ENCODE measurements at regions not wholly inside any gene's neighbourhood (a gene's known extent, or its start where the extent isn't known, plus 50 kb on each side); places are given as distances from the start of the nearest gene placed in this dataset.

DNA sequence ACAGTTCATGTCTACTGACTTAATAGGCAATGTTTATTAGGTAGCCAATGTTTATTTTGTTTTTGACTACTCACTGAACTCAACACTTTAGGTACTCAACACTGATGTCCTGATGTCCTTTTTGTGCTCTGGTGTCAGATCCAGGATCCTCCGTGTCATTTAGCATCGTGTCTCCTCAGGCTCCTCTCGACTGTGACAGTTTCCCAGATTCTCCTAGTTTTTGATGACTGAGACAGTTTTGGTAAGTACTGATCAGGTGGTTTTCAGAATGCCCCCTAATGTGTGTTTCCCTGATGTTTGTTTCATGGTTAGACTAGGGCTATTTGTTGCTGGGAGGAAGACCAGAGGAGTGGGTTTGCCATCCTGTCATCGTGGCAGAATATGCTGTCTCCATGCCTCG, 719.7 kb upstream of the SOX11 start:
- Histone ChIP-seq H3K4me1 (no peaks in the 10 kb centered on the region), H3K9me3 (ENCODE audit: control insufficient read depth, low read length) (no peaks in the 10 kb centered on the region), H3K9ac (no peak overlapping the region), H3K4me2 (ENCODE audit: low read length) (no peak overlapping the region), H2AFZ (no peak overlapping the region), H3K4me3 (ENCODE audit: low read depth, low read length) (no peak overlapping the region), H3K27me3 (ENCODE audit: control insufficient read depth, insufficient read depth, low read length) (no peaks in the 10 kb centered on the region), H3K36me3 (ENCODE audit: control insufficient read depth, insufficient read depth, low read length) (no peaks in the 10 kb centered on the region), H3K79me2 (no peaks in the 10 kb centered on the region), H3K27ac (no peak overlapping the region)
- TF ChIP-seq, protein P1, sequence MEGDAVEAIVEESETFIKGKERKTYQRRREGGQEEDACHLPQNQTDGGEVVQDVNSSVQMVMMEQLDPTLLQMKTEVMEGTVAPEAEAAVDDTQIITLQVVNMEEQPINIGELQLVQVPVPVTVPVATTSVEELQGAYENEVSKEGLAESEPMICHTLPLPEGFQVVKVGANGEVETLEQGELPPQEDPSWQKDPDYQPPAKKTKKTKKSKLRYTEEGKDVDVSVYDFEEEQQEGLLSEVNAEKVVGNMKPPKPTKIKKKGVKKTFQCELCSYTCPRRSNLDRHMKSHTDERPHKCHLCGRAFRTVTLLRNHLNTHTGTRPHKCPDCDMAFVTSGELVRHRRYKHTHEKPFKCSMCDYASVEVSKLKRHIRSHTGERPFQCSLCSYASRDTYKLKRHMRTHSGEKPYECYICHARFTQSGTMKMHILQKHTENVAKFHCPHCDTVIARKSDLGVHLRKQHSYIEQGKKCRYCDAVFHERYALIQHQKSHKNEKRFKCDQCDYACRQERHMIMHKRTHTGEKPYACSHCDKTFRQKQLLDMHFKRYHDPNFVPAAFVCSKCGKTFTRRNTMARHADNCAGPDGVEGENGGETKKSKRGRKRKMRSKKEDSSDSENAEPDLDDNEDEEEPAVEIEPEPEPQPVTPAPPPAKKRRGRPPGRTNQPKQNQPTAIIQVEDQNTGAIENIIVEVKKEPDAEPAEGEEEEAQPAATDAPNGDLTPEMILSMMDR (IDR thresholded peaks at IDR 0.05), result no peak

DNA sequence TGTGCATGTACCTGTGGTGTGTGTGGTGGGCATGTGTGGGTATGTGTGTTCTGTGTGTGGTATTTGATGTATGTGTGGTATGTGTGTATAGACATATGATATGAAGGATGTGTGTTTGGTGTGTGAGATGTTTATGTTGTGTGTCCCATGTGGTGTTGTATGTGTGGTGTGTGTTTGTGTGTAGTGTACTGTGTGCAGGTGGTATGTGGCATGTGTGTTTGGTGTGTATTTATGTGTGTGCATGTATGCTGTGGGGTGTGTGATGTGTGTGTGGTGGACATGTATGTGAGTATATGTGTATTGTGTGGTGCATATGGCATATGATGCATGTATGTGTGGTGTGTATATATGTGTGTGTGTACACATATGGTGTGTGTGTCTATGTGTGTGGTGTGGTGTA, 718.8 kb upstream of the SOX11 start:
- Histone ChIP-seq H3K36me3 (ENCODE audit: control insufficient read depth, insufficient read depth, low read length) (no peaks in the 10 kb centered on the region), H3K27me3 (ENCODE audit: control insufficient read depth, insufficient read depth, low read length) (no peaks in the 10 kb centered on the region), H3K9me3 (ENCODE audit: control insufficient read depth, low read length) (no peaks in the 10 kb centered on the region), H3K27ac (no peak overlapping the region), H3K79me2 (no peaks in the 10 kb centered on the region), H3K9ac (no peak overlapping the region), H3K4me3 (ENCODE audit: low read depth, low read length) (no peak overlapping the region), H2AFZ (no peak overlapping the region), H3K4me2 (ENCODE audit: low read length) (no peak overlapping the region), H3K4me1 (no peaks in the 10 kb centered on the region)
- TF ChIP-seq, protein P1 (IDR thresholded peaks at IDR 0.05), result no peak

DNA sequence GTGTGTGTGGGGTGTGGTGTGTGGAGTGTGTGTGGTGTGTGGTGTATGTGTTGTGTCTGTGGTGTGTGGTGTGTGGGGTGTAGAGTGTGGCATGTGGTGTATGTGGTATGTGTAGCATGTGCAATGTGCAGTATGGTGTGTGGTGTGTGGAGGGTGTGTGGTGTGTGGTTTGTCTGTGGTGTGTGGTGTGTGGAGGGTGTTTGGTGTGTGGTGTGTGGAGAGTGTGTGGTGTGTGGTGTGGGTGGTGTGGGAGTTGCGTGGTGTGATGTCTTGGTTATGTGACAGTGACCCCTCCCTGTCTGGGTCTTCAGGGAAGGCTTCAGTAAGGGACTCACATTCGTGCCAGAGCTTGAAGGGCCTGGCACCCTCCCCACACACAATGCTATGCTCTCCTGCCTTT, 718.2 kb upstream of the SOX11 start:
- Histone ChIP-seq H3K4me2 (ENCODE audit: low read length) (no peak overlapping the region), H3K27ac (no peak overlapping the region), H3K27me3 (ENCODE audit: control insufficient read depth, insufficient read depth, low read length) (no peaks in the 10 kb centered on the region), H2AFZ (no peak overlapping the region), H3K4me3 (ENCODE audit: low read depth, low read length) (no peak overlapping the region), H3K9me3 (ENCODE audit: control insufficient read depth, low read length) (no peaks in the 10 kb centered on the region), H3K36me3 (ENCODE audit: control insufficient read depth, insufficient read depth, low read length) (no peaks in the 10 kb centered on the region), H3K79me2 (no peaks in the 10 kb centered on the region), H3K4me1 (no peaks in the 10 kb centered on the region), H3K9ac (no peak overlapping the region)
- TF ChIP-seq, protein P1 (IDR thresholded peaks at IDR 0.05), result no peak

DNA sequence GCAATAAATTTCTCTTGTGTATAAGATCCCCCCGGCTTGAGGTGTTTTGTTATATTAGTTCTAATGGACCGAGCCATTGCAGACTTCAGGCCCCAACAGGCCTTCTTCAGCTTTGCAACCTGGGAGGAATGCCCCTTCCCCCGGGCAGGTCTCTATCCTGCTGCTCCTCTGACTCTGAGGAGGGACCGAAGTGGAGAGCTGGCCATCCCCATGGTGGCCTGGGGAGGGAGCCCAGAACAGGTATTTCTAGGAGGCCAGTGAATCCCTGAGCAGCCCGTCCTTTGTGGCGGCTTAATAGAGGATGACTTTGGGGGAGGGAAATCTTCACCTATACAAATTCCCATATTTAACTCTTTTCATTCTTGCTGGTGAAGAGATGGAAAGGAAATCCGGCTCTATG, 715.8 kb upstream of the SOX11 start:
- no peaks in the 10 kb centered on the region for H3K79me2 ChIP-seq
- H3K4me1 ChIP-seq, result no peaks in the 10 kb centered on the region
- H3K4me2 ChIP-seq (ENCODE audit: low read length), result no peak overlapping the region
- H3K9me3 ChIP-seq (ENCODE audit: control insufficient read depth, low read length), result no peaks in the 10 kb centered on the region
- no peak overlapping the region for H3K4me3 ChIP-seq (ENCODE audit: low read depth, low read length)
- H3K36me3 ChIP-seq (ENCODE audit: control insufficient read depth, insufficient read depth, low read length), result no peaks in the 10 kb centered on the region
- H3K27me3 ChIP-seq (ENCODE audit: control insufficient read depth, insufficient read depth, low read length), result no peaks in the 10 kb centered on the region
- TF ChIP-seq, protein P1 (IDR thresholded peaks at IDR 0.05), result no peak
- H3K27ac ChIP-seq, result no peak overlapping the region
- H2AFZ ChIP-seq, result no peak overlapping the region
- no peak overlapping the region for H3K9ac ChIP-seq

DNA sequence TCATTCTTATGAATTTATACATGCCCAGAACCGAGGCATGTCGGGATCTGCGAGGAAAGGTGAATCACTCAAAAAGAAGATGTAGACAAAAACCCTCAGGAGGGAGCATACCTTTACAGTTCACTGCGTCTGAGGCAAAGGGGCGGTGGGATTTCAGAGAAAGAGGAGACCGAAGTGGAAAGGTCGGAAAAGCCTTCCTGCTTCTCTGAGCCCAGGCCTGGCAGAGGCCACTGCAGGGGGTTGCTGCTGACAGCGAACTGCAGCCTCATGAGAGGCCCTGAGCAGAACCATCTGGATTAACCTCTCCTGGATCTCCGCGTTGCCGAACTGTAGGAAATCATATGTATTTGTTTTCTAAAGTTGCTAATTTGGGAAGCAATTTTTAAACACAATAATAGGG, 713.1 kb upstream of the SOX11 start:
- no peaks in the 10 kb centered on the region for H3K36me3 ChIP-seq (ENCODE audit: control insufficient read depth, insufficient read depth, low read length)
- no peak overlapping the region for H2AFZ ChIP-seq
- H3K9ac ChIP-seq, result no peak overlapping the region
- TF ChIP-seq, protein P1 (IDR thresholded peaks at IDR 0.05), result no peak
- H3K9me3 ChIP-seq (ENCODE audit: control insufficient read depth, low read length), result no peaks in the 10 kb centered on the region
- no peaks in the 10 kb centered on the region for H3K4me1 ChIP-seq
- H3K4me3 ChIP-seq (ENCODE audit: low read depth, low read length), result no peak overlapping the region
- H3K79me2 ChIP-seq, result no peaks in the 10 kb centered on the region
- H3K27ac ChIP-seq, result no peak overlapping the region
- no peak overlapping the region for H3K4me2 ChIP-seq (ENCODE audit: low read length)
- H3K27me3 ChIP-seq (ENCODE audit: control insufficient read depth, insufficient read depth, low read length), result no peaks in the 10 kb centered on the region

Measured in parathyroid adenoma (tissue), 2 donors.